ENCODE measurements at regions not wholly inside any gene's neighbourhood (a gene's known extent, or its start where the extent isn't known, plus 50 kb on each side); places are given as distances from the start of the nearest gene placed in this dataset.
A peak's percentile ranks its signal among the peaks of the same experiment; 100 is the strongest.

DNA sequence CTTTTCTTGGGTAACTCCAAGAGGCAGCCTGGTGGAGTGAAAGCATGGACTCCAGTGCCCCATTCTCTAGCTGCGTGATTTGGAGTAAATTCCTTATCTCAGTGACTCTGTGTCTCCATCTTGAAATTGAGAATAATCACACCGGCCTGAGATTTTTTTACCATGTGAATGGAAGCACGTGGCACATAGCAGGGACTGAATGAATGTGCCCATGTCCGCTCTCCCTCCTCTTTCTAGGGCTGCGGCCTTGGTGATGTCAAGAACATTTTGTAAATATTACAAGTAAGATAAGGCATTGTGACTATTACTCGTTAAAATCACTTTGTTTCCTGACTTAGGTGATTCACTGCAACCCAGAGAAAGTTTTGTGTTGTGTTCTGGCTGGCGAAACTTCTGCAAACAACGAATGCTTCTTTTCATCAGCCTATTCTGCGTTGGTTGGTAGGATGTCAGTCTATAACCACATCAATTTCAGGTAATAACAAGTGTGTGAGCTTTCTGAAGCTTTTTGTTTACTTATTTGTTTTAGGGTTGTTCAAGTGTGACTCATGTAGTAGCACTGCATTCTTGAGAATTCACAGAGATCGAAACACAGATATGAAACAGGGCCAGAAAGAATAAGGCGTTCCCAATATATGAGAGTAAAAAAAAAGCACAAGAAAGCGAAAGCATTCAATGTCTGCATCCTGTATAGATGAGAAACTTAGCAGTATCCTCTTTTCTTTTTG lies 135.7 kb upstream of the SLC45A1 start (continued):
- TF ChIP-seq ZFY (CRISPR knock-in tag; IDR thresholded peaks at IDR 0.05): peak; percentile 58
- no peak for TF ChIP-seq ZNF83 (CRISPR knock-in tag; IDR thresholded peaks at IDR 0.05; ENCODE audit: borderline replicate concordance)
- no peak for TF ChIP-seq SIN3B (IDR thresholded peaks at IDR 0.05; ENCODE audit: low read length)
- TF ChIP-seq SOX13 (IDR thresholded peaks at IDR 0.05): no peak
- TF ChIP-seq SOX13 (CRISPR knock-in tag; conservative IDR thresholded peaks at IDR 0.05 in 1 of 2, IDR thresholded peaks at IDR 0.05 in 1 of 2): peak in 1 of 2 experiments; percentile 82; a peak in 2 of 4 replicates
- peak; percentile 43 for TF ChIP-seq ASH2L (IDR thresholded peaks at IDR 0.05; ENCODE audit: insufficient read length, low read depth, low read length)
- peak; percentile 75; the same call in 1 of the 2 replicates for TF ChIP-seq HMG20A (CRISPR knock-in tag; IDR thresholded peaks at IDR 0.05; ENCODE audit: borderline replicate concordance)
- peak; percentile 83; the same call in 1 of the 2 replicates for TF ChIP-seq SATB2 (CRISPR knock-in tag; IDR thresholded peaks at IDR 0.05)
- TF ChIP-seq, protein P1, sequence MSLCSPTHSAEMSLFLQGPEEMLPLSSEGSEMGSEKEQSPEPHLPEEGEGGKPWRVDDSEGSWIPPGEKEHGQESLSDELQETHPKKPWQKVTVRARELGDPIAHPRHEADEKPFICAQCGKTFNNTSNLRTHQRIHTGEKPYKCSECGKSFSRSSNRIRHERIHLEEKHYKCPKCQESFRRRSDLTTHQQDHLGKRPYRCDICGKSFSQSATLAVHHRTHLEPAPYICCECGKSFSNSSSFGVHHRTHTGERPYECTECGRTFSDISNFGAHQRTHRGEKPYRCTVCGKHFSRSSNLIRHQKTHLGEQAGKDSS (CRISPR knock-in tag; IDR thresholded peaks at IDR 0.05; ENCODE audit: borderline replicate concordance, low read depth): no peak
- TF ChIP-seq, protein P2, sequence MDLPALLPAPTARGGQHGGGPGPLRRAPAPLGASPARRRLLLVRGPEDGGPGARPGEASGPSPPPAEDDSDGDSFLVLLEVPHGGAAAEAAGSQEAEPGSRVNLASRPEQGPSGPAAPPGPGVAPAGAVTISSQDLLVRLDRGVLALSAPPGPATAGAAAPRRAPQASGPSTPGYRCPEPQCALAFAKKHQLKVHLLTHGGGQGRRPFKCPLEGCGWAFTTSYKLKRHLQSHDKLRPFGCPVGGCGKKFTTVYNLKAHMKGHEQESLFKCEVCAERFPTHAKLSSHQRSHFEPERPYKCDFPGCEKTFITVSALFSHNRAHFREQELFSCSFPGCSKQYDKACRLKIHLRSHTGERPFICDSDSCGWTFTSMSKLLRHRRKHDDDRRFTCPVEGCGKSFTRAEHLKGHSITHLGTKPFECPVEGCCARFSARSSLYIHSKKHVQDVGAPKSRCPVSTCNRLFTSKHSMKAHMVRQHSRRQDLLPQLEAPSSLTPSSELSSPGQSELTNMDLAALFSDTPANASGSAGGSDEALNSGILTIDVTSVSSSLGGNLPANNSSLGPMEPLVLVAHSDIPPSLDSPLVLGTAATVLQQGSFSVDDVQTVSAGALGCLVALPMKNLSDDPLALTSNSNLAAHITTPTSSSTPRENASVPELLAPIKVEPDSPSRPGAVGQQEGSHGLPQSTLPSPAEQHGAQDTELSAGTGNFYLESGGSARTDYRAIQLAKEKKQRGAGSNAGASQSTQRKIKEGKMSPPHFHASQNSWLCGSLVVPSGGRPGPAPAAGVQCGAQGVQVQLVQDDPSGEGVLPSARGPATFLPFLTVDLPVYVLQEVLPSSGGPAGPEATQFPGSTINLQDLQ (CRISPR knock-in tag; IDR thresholded peaks at IDR 0.05): no peak
- TF ChIP-seq NFKBIZ (CRISPR knock-in tag; IDR thresholded peaks at IDR 0.05): peak; percentile 67; the same call in 1 of the 2 replicates
- no peak for TF ChIP-seq SMARCE1 (IDR thresholded peaks at IDR 0.05; ENCODE audit: borderline replicate concordance)
- TF ChIP-seq, protein P3, sequence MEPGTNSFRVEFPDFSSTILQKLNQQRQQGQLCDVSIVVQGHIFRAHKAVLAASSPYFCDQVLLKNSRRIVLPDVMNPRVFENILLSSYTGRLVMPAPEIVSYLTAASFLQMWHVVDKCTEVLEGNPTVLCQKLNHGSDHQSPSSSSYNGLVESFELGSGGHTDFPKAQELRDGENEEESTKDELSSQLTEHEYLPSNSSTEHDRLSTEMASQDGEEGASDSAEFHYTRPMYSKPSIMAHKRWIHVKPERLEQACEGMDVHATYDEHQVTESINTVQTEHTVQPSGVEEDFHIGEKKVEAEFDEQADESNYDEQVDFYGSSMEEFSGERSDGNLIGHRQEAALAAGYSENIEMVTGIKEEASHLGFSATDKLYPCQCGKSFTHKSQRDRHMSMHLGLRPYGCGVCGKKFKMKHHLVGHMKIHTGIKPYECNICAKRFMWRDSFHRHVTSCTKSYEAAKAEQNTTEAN (CRISPR knock-in tag; conservative IDR thresholded peaks at IDR 0.05): peak; percentile 75; the same call in 1 of the 2 replicates
- peak; percentile 73; the same call in 1 of the 2 replicates for TF ChIP-seq DNMT3B (CRISPR knock-in tag; conservative IDR thresholded peaks at IDR 0.05)
- TF ChIP-seq ZNF263 (CRISPR knock-in tag; IDR thresholded peaks at IDR 0.05): peak; percentile 60; the same call in 1 of the 2 replicates
- TF ChIP-seq, protein P4, sequence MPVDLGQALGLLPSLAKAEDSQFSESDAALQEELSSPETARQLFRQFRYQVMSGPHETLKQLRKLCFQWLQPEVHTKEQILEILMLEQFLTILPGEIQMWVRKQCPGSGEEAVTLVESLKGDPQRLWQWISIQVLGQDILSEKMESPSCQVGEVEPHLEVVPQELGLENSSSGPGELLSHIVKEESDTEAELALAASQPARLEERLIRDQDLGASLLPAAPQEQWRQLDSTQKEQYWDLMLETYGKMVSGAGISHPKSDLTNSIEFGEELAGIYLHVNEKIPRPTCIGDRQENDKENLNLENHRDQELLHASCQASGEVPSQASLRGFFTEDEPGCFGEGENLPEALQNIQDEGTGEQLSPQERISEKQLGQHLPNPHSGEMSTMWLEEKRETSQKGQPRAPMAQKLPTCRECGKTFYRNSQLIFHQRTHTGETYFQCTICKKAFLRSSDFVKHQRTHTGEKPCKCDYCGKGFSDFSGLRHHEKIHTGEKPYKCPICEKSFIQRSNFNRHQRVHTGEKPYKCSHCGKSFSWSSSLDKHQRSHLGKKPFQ (CRISPR knock-in tag; IDR thresholded peaks at IDR 0.05; ENCODE audit: insufficient replicate concordance): peak; percentile 60
- TF ChIP-seq, protein P5, sequence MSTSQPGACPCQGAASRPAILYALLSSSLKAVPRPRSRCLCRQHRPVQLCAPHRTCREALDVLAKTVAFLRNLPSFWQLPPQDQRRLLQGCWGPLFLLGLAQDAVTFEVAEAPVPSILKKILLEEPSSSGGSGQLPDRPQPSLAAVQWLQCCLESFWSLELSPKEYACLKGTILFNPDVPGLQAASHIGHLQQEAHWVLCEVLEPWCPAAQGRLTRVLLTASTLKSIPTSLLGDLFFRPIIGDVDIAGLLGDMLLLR (CRISPR knock-in tag; IDR thresholded peaks at IDR 0.05): no peak
- peak; percentile 65 for TF ChIP-seq RXRB (CRISPR knock-in tag; IDR thresholded peaks at IDR 0.05; ENCODE audit: borderline replicate concordance)
- no peak for TF ChIP-seq NFE2L2 (IDR thresholded peaks at IDR 0.05; ENCODE audit: low read length)
- TF ChIP-seq ATF1 (CRISPR knock-in tag; IDR thresholded peaks at IDR 0.05): no peak
- TF ChIP-seq PHF20 (CRISPR knock-in tag; IDR thresholded peaks at IDR 0.05): no peak
- TF ChIP-seq ZNF709 (CRISPR knock-in tag; IDR thresholded peaks at IDR 0.05): 0 out of 2 replicates have a peak, but pooled peaks have one; percentile 49
- TF ChIP-seq HOXA5 (CRISPR knock-in tag; IDR thresholded peaks at IDR 0.05): no peak
